ENCODE measurements at regions not wholly inside any gene's neighbourhood (a gene's known extent, or its start where the extent isn't known, plus 50 kb on each side); places are given as distances from the start of the nearest gene placed in this dataset.
"Not testable (repeated sequence)": the region's sequence is repeated elsewhere in the genome, so short reads cannot be mapped to it uniquely, and the experiment has no call there.

DNA sequence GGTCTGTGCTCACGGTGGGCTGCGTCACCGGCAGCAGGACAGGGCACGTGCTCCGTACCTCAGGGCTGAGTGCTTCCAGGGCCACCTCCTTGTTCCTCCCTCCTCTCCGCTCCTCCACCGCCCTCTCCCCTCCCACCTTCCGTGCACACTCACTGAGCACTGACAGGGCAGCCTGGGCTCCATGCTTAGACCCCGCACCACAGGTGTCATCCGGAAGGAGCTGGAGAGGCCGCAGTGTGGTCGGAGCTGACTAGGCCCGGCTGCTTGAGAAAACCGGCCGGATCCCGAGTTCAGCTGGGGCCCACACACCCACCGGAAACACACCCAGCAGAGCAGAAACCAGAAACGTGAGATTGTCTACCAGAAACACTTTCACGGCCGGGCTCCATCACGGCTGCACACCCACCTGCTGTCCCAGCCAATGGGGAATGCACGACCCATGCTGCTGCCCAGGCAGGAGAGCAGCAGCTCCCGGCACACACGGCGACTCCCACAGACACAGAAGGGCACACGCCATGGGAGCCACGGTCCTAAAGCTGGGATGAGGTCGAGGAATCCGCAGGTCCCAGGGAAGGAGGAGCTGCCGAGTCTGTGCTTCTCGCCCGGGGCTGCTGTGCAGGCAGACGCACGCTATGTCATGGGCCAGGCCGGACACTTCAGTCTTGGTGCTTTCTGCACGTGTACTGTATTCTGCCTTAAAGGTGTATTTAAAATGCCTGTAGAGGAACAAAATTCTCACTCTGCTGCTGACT, 55.0 kb upstream of the ZNF469 start:
- TF ChIP-seq POLR2A (IDR thresholded peaks at IDR 0.05; ENCODE audit: low read depth, low read length), result 0 out of 2 replicates have a peak, but pooled peaks have one; percentile 17
- DNase-seq (ENCODE audit: insufficient read length, low spot score) (no peak), FAIRE-seq (no peak)

DNA sequence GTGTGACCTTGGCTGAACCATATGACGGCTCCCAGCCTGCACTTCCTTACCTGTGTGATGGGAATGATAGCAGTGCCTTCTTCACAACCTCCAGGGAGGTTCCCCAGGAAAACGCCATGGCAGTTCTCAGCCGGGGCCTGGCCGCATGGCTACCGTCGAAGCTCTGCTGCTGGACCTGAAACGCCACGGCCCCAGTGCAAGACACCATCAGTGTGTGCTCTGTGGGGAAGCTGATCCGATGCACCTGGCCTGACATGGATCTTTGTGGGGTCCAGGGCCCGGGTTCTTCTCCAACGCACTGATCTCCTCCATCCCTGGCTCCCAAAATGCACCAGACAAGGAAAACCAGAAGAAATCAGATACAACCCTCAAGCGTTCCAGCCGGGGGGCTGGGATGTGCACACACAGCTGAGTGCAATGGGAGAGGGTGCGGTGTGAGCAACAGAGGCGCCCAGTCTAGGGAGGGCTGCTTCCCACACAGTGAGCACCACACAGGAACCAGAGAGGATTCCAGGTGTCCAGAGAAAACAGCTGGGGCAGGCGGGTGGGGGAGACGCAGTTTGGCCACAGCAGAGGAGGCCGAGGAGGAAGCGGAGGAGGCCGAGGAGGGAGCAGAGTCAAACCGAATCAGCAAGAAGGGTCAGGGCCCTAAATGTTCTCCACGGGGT, 54.3 kb upstream of the ZNF469 start:
- no peak for TF ChIP-seq POLR2A (IDR thresholded peaks at IDR 0.05; ENCODE audit: low read depth, low read length)
- FAIRE-seq, result no peak
- DNase-seq (ENCODE audit: insufficient read length, low spot score), result no peak

- no peak for DNase-seq (ENCODE audit: insufficient read length, low spot score)
- FAIRE-seq, result no peak
- TF ChIP-seq POLR2A (IDR thresholded peaks at IDR 0.05; ENCODE audit: low read depth, low read length), result no peak
Measured at GRCh38 chr16:88329726-88330700, 52.7 kb upstream of the ZNF469 start.

DNA sequence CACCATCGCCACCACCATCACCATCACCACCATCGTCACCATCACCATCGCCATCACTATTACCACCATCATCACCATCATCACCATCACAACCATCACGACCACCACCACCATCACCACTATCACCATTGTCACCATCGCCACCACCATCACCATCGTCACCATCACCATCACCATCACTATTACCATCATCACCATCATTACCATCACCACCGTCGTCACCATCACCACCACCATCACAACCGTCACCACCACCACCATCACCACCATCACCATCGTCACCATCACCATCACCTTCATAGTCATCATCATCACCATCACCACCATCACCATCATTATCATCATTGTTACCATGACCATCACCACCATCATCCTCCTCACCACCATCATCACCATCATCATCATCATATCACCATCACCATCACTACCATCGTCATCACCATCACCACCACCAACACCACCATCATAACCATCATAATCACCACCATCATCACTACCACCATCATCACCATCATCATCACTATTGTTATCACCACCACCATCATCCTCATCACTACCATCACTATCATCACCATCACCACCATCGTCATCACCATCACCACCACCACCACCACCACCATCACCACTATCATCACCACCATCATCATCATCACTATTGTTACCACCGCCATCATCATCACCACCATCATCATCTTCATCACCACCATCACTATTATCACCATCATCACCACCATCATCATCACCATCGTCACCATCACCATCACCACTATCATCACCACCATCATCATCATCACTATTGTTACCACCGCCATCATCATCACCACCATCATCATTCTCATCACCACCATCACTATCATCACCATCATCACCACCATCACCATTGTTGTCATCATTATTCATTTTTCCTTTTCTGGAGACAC, 51.5 kb upstream of the ZNF469 start:
- FAIRE-seq (no peak), DNase-seq (ENCODE audit: insufficient read length, low spot score) (no peak)
- 0 out of 2 replicates have a peak, but pooled peaks have one; percentile 10 for TF ChIP-seq POLR2A (IDR thresholded peaks at IDR 0.05; ENCODE audit: low read depth, low read length)

DNA sequence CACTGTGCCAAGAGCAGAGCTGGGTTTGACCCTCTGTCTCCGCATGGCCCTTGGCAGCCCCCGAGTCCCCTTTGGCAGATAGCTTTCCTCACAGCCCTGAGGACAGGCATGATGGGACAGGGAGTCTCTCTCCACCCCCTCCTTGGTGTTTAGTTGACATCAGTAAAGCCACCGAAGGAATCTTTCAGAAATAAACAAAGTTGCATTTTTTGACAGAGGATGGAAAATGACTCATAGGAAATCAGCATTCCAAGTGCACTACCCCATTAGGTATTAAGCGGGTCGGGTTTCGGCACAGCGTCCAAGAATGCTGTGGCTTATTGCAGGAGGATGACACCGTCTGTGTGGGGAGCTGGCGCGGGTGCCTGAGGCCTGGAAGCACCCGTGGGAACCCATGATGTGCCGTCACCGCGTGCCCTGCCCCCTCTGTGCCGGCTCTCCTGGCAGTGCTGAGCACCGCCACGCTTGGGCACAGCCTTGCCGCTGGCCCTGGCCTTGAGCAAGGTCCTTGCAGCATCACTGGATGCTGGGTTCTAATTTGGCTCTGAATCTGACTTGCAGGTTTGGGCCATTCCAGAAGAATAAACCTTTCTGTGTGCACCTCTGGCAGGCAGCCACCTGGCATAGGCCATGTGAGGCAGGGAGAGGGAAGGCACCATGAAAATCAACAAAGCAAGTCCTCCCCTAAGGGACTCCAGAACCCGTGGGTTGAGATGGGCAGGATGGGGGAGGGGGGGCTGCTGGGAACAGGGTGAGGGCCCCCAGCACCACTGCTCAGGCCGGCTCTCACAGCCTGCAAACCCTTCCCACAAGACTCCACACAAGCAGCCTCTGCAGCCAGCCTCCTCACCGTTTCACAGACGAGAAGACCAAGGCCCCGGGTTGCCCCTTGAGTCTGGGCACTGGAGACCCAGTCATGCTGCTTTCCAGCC, 50.5 kb upstream of the ZNF469 start:
- FAIRE-seq, result no peak
- peak; percentile 55 for TF ChIP-seq POLR2A (IDR thresholded peaks at IDR 0.05; ENCODE audit: low read depth, low read length)
- peak; percentile 92 for DNase-seq (ENCODE audit: insufficient read length, low spot score)

GRCh38 chr16:88332921-88333825, 49.6 kb upstream of the ZNF469 start:
- FAIRE-seq, result not testable (repeated sequence)
- peak; percentile 38 for DNase-seq (ENCODE audit: insufficient read length, low spot score)

All from H54 (cell line).